BJ (cell line): ENCODE measurements at regions not wholly inside any gene's neighbourhood (a gene's known extent, or its start where the extent isn't known, plus 50 kb on each side); places are given as distances from the start of the nearest gene placed in this dataset.

Source experiments
- CTCF ChIA-PET: fragments of 350-600 bp; formaldehyde crosslinking; extraction: SDS; loops from one replicate; lab custom pipeline; 2021; ENCODE audit warnings: antibody characterized with exemption, inconsistent platforms; lab: Yijun Ruan, JAX
- POLR2A ChIA-PET: fragments of 300-600 bp; sonication (Branson Sonifier 250); formaldehyde crosslinking; extraction: SDS; loops from one replicate; lab custom pipeline; 2021; ENCODE audit warnings: antibody characterized with exemption; lab: Charles Lee
- DNase-seq: peaks from one replicate; pipeline ENCODE4 v3.0.0-alpha.2; 2011; ENCODE audit warnings: low read depth
- H3K27me3 ChIP-seq: 2 replicates; pipeline ENCODE4 v1.6.0; 2011; ENCODE audit warnings: low read length; ENCODE audit not compliant: control insufficient read depth, insufficient read depth
- H3K36me3 ChIP-seq: 2 replicates; pipeline ENCODE4 v1.5.1; 2011; ENCODE audit warnings: low read length; ENCODE audit not compliant: control insufficient read depth, insufficient read depth
- H3K4me3 ChIP-seq: 2 replicates; pipeline ENCODE4 v1.5.1; 2011; ENCODE audit warnings: low read depth, mild to moderate bottlenecking, control low read depth, low read length
- CTCF ChIP-seq: IDR thresholded peaks from 2 replicates; pipeline ENCODE4 v1.5.1; 2011; ENCODE audit warnings: low read depth, mild to moderate bottlenecking, control low read depth, inconsistent platforms, low read length, moderate library complexity; ENCODE audit not compliant: insufficient read depth

GRCh38 chr5:100182402-100182801, 352.8 kb upstream of the FAM174A start:
- POLR2A ChIA-PET, result no interaction called here
- no peak for TF ChIP-seq CTCF
- CTCF ChIA-PET, result interaction anchor here (0.6 kb wide), 1 partner anchor 907 kb away, joined by 3 read pairs; no protein-coding TSS in a partner anchor

GRCh38 chr5:100175346-100175745, 359.8 kb upstream of the FAM174A start:
- POLR2A ChIA-PET, result no interaction called here
- Histone ChIP-seq H3K4me3 (no peak overlapping the region), H3K27me3 (no peaks in the 10 kb centered on the region), H3K36me3 (no peaks in the 10 kb centered on the region)
- DNase-seq, result no peak
- CTCF ChIA-PET, result no interaction called here
- no peak for TF ChIP-seq CTCF

More at GRCh38 chr5:100182402-100182801, 352.8 kb upstream of the FAM174A start:
- Histone ChIP-seq H3K27me3 (no peaks in the 10 kb centered on the region), H3K36me3 (no peaks in the 10 kb centered on the region), H3K4me3 (no peak overlapping the region)
- DNase-seq, result no peak

GRCh38 chr5:100165309-100165708, 369.9 kb upstream of the FAM174A start:
- no peak for DNase-seq
- POLR2A ChIA-PET, result no interaction called here
- Histone ChIP-seq H3K4me3 (no peak overlapping the region), H3K27me3 (no peaks in the 10 kb centered on the region), H3K36me3 (no peaks in the 10 kb centered on the region)
- TF ChIP-seq CTCF, result no peak
- CTCF ChIA-PET, result no interaction called here

- Histone ChIP-seq H3K4me3 (no peak overlapping the region), H3K27me3 (no peaks in the 10 kb centered on the region), H3K36me3 (no peaks in the 10 kb centered on the region)
- ChIA-PET POLR2A (no interaction called here), CTCF (no interaction called here)
- TF ChIP-seq CTCF, result no peak
- no peak for DNase-seq
Observed at GRCh38 chr5:100161868-100162267, 373.3 kb upstream of the FAM174A start.

- DNase-seq, result no peak
- Histone ChIP-seq H3K36me3 (no peaks in the 10 kb centered on the region), H3K4me3 (no peak overlapping the region), H3K27me3 (no peaks in the 10 kb centered on the region)
- ChIA-PET CTCF (no interaction called here), POLR2A (no interaction called here)
- no peak for TF ChIP-seq CTCF
Observed at GRCh38 chr5:100157066-100157465, 378.1 kb upstream of the FAM174A start.
